HG03045 (cell line): ENCODE measurements at regions not wholly inside any gene's neighbourhood (a gene's known extent, or its start where the extent isn't known, plus 50 kb on each side); places are given as distances from the start of the nearest gene placed in this dataset.
"Not testable (repeated sequence)": the region's sequence is repeated elsewhere in the genome, so short reads cannot be mapped to it uniquely, and the experiment has no call there.

ENCODE experiments used
- ATAC-seq: cut with Tn5 transposase; IDR thresholded peaks from one replicate; pipeline ENCODE4 v1.9.1; 2021; ENCODE audit warnings: mild to moderate bottlenecking, moderate library complexity; ENCODE audit not compliant: unreplicated experiment

- no peak for ATAC-seq
Observed at GRCh38 chr5:166910995-166911394, 1380.5 kb upstream of the WWC1 start.

- no peak for ATAC-seq
Observed at GRCh38 chr5:166916021-166916420, 1375.4 kb upstream of the WWC1 start.

- no peak for ATAC-seq
Observed at GRCh38 chr5:166926138-166926537, 1365.3 kb upstream of the WWC1 start.

GRCh38 chr5:166926806-166927475, 1364.5 kb upstream of the WWC1 start:
- not testable (repeated sequence) for ATAC-seq

- ATAC-seq = no peak
Observed at GRCh38 chr5:166936351-166936750, 1355.1 kb upstream of the WWC1 start.

- ATAC-seq = no peak
Observed at GRCh38 chr5:166938071-166938470, 1353.4 kb upstream of the WWC1 start.

- ATAC-seq = no peak
Observed at GRCh38 chr5:166942948-166943347, 1348.5 kb upstream of the WWC1 start.

GRCh38 chr5:166947045-166947444, 1344.4 kb upstream of the WWC1 start:
- ATAC-seq = no peak

GRCh38 chr5:166948679-166949078, 1342.8 kb upstream of the WWC1 start:
- no peak for ATAC-seq

- ATAC-seq = no peak
Observed at GRCh38 chr5:166952048-166952447, 1339.4 kb upstream of the WWC1 start.

GRCh38 chr5:166957782-166958181, 1333.7 kb upstream of the WWC1 start:
- ATAC-seq = no peak

- ATAC-seq = no peak
Observed at GRCh38 chr5:166959766-166960165, 1331.7 kb upstream of the WWC1 start.

- ATAC-seq = no peak
Observed at GRCh38 chr5:166961028-166961427, 1330.4 kb upstream of the WWC1 start.

- no peak for ATAC-seq
Observed at GRCh38 chr5:166961913-166962312, 1329.5 kb upstream of the WWC1 start.

GRCh38 chr5:166962461-166962860, 1329.0 kb upstream of the WWC1 start:
- ATAC-seq = no peak

GRCh38 chr5:166963596-166963995, 1327.8 kb upstream of the WWC1 start:
- ATAC-seq = no peak

- no peak for ATAC-seq
Observed at GRCh38 chr5:166977911-166978422, 1313.5 kb upstream of the WWC1 start.

GRCh38 chr5:166979307-166979895, 1312.0 kb upstream of the WWC1 start:
- ATAC-seq = no peak

GRCh38 chr5:166980666-166981065, 1310.8 kb upstream of the WWC1 start:
- ATAC-seq = no peak

- no peak for ATAC-seq
Observed at GRCh38 chr5:166982226-166982625, 1309.2 kb upstream of the WWC1 start.

- ATAC-seq = no peak
Observed at GRCh38 chr5:166991601-166992000, 1299.8 kb upstream of the WWC1 start.

GRCh38 chr5:166992108-166992507, 1299.3 kb upstream of the WWC1 start:
- ATAC-seq = no peak
